HepG2 (cell line): ENCODE measurements at regions not wholly inside any gene's neighbourhood (a gene's known extent, or its start where the extent isn't known, plus 50 kb on each side); places are given as distances from the start of the nearest gene placed in this dataset.

Experiments used
- ATAC-seq: fragments of 200-7000 bp; cut with Tn5 transposase; 3 replicates; pipeline ENCODE4 v1.9.1; 2020; ENCODE audit warnings: mild to moderate bottlenecking, moderate library complexity
- BruUV-seq: library from RNA; stranded (reverse); fragments of 400-500 nt; replicated peaks from 2 replicates; lab custom pipeline; 2021; lab: Mats Ljungman, UMichigan
- CTCF ChIA-PET: fragments of 300-600 bp; formaldehyde crosslinking; extraction: SDS; loops from one replicate; lab custom pipeline; 2021; ENCODE audit warnings: low total read pairs, inconsistent platforms, low intra/inter-chr PET ratio; lab: Yijun Ruan, JAX
- POLR2A ChIA-PET: fragments of 350-600 bp; sonication (Branson Sonifier 250); formaldehyde crosslinking; loops from one replicate; lab custom pipeline; 2020; ENCODE audit warnings: antibody characterized with exemption, inconsistent platforms; lab: Yijun Ruan, JAX
- DNase-seq: peaks from one replicate; pipeline ENCODE4 v3.0.0-alpha.2; 2015; ENCODE audit warnings: low spot score
- FAIRE-seq: peaks from 3 replicates; lab custom pipeline; 2011; peaks lifted over from hg19 to GRCh38; lab: Jason Lieb, UNC
- H2AFZ ChIP-seq: one replicate; pipeline ENCODE4 v1.6.1; 2011; ENCODE audit warnings: low read length, inconsistent platforms
- H3K27ac ChIP-seq: fragments of 300-600 bp; 3 replicates; pipeline ENCODE4 v1.8.0; 2011; ENCODE audit warnings: mixed run types, mild to moderate bottlenecking, mixed read lengths, low read length, inconsistent platforms; ENCODE audit not compliant: insufficient read depth; ENCODE audit errors: extremely low read length
- H3K27me3 ChIP-seq, 2 experiments: fragments of 200-600 bp in 1 of 2; 2 replicates in 1 of 2; 3 replicates in 1 of 2; pipeline versions ENCODE4 v1.6.0 to v1.8.0; 2011; ENCODE audit warnings: low read length in 2 of 2, mild to moderate bottlenecking in 2 of 2, moderate library complexity in 2 of 2, inconsistent platforms in 1 of 2; ENCODE audit not compliant: insufficient read depth in 2 of 2, control insufficient read depth in 1 of 2
- H3K36me3 ChIP-seq, 2 experiments: fragments of 200-600 bp in 1 of 2; replicated peaks in 1 of 2; 2 replicates in 1 of 2; 3 replicates in 1 of 2; pipeline versions ENCODE4 v1.5.1 to v1.8.0; 2011; ENCODE audit warnings: low read length in 2 of 2, inconsistent platforms in 1 of 2; ENCODE audit not compliant: insufficient read depth in 2 of 2, control insufficient read depth in 1 of 2
- H3K4me1 ChIP-seq: 2 replicates; pipeline ENCODE4 v1.5.1; 2012; ENCODE audit warnings: low read length, inconsistent platforms; ENCODE audit not compliant: insufficient read depth
- H3K4me2 ChIP-seq: 2 replicates; pipeline ENCODE4 v1.6.0; 2011; ENCODE audit warnings: low read depth, low read length, inconsistent platforms
- H3K4me3 ChIP-seq, 3 experiments: fragments of 200-600 bp in 1 of 3; sonication (generic), shearing (Covaris generic) in 1 of 3; replicated peaks in 1 of 3; 2 replicates each; pipeline ENCODE4 v1.5.1; 2011 to 2016; ENCODE audit warnings: low read length in 3 of 3, inconsistent platforms in 2 of 3, low read depth in 2 of 3, mild to moderate bottlenecking in 2 of 3, control low read depth in 1 of 3, mixed read lengths in 1 of 3; ENCODE audit not compliant: insufficient read depth in 1 of 3
- H3K79me2 ChIP-seq: one replicate; pipeline ENCODE4 v1.6.1; 2011; ENCODE audit warnings: low read length, inconsistent platforms; ENCODE audit not compliant: insufficient read depth
- H3K9ac ChIP-seq: 2 replicates; pipeline ENCODE4 v1.6.0; 2011; ENCODE audit warnings: mild to moderate bottlenecking, low read depth, low read length, inconsistent platforms; ENCODE audit not compliant: insufficient read depth
- H3K9me3 ChIP-seq: 2 replicates; pipeline ENCODE4 v1.5.1; 2012; ENCODE audit warnings: mild to moderate bottlenecking, low read length
- H4K20me1 ChIP-seq: 2 replicates; pipeline ENCODE4 v1.6.0; 2011; ENCODE audit warnings: inconsistent platforms, mild to moderate bottlenecking, low read length, moderate library complexity; ENCODE audit not compliant: insufficient read depth
- ATF5 ChIP-seq: sonication (generic); formaldehyde crosslinking; IDR thresholded peaks from 2 replicates; pipeline ENCODE4 v1.4.0; 2020; ENCODE audit warnings: mild to moderate bottlenecking, low read depth, missing genetic modification reagents
- HES4 ChIP-seq: sonication (generic); formaldehyde crosslinking; IDR thresholded peaks from 2 replicates; pipeline ENCODE4 v1.9.0; 2021; ENCODE audit warnings: mild to moderate bottlenecking, missing genetic modification reagents, borderline replicate concordance
- MTA3 ChIP-seq: sonication (generic); formaldehyde crosslinking; IDR thresholded peaks from 2 replicates; pipeline ENCODE4 v1.4.0; 2020; ENCODE audit warnings: missing genetic modification reagents
- MXD4 ChIP-seq: IDR thresholded peaks from 2 replicates; pipeline ENCODE4 v1.6.1; 2016; ENCODE audit warnings: mild to moderate bottlenecking, missing biosample characterization, missing genetic modification reagents
- MYPOP ChIP-seq: sonication (generic); formaldehyde crosslinking; IDR thresholded peaks from 2 replicates; pipeline ENCODE4 v1.8.1; 2023; ENCODE audit warnings: mild to moderate bottlenecking, moderate library complexity, missing genetic modification reagents
- NCOA5 ChIP-seq: sonication (generic); formaldehyde crosslinking; IDR thresholded peaks from 2 replicates; pipeline ENCODE4 v1.4.0; 2020; ENCODE audit warnings: missing genetic modification reagents
- NFKB2 ChIP-seq: sonication (generic); formaldehyde crosslinking; IDR thresholded peaks from 2 replicates; pipeline ENCODE4 v1.4.0; 2020; ENCODE audit warnings: missing genetic modification reagents, borderline replicate concordance
- PRPF4 ChIP-seq: fragments of 200-400 bp; formaldehyde crosslinking; IDR thresholded peaks from 2 replicates; pipeline ENCODE4 v1.6.1; 2016; ENCODE audit warnings: low read length, low read depth; ENCODE audit not compliant: poor library complexity, severe bottlenecking
- TFDP2 ChIP-seq: sonication (generic); formaldehyde crosslinking; IDR thresholded peaks from 2 replicates; pipeline ENCODE4 v1.4.0; 2020; ENCODE audit warnings: missing genetic modification reagents
- ZBTB25 ChIP-seq: IDR thresholded peaks from 2 replicates; pipeline ENCODE4 v1.6.1; 2018; ENCODE audit warnings: missing genetic modification reagents
- ZNF180 ChIP-seq: sonication (generic); formaldehyde crosslinking; IDR thresholded peaks from 2 replicates; pipeline ENCODE4 v1.4.0; 2020; ENCODE audit warnings: low read depth, missing genetic modification reagents, borderline replicate concordance
- ZNF264 ChIP-seq: sonication (generic); formaldehyde crosslinking; IDR thresholded peaks from 2 replicates; pipeline ENCODE4 v1.4.0; 2020; ENCODE audit warnings: missing genetic modification reagents
- ZNF629 ChIP-seq: sonication (generic); formaldehyde crosslinking; conservative IDR thresholded peaks from 2 replicates; pipeline ENCODE4 v1.5.0; 2020; ENCODE audit warnings: missing genetic modification reagents
- ZNF703 ChIP-seq: sonication (generic); formaldehyde crosslinking; IDR thresholded peaks from 2 replicates; pipeline ENCODE4 v1.5.1; 2020; ENCODE audit warnings: missing genetic modification reagents, mild to moderate bottlenecking, moderate library complexity, borderline replicate concordance
- ZNF724P ChIP-seq: sonication (generic); formaldehyde crosslinking; IDR thresholded peaks from 2 replicates; pipeline ENCODE4 v1.8.0; 2022; ENCODE audit warnings: missing genetic modification reagents, borderline replicate concordance
- ZSCAN20 ChIP-seq: sonication (generic); formaldehyde crosslinking; IDR thresholded peaks from 2 replicates; pipeline ENCODE4 v1.4.0; 2020; ENCODE audit warnings: missing genetic modification reagents, mild to moderate bottlenecking, borderline replicate concordance
- ZSCAN21 ChIP-seq: sonication (generic); formaldehyde crosslinking; IDR thresholded peaks from 2 replicates; pipeline ENCODE4 v1.8.0; 2022; ENCODE audit warnings: mild to moderate bottlenecking, missing genetic modification reagents, moderate library complexity, borderline replicate concordance
- WGBS: methylation state at CpG from one replicate; pipeline ENCODE4 v1.1.6; 2017; ENCODE audit warnings: low lambda C conversion rate; 5-methylcytosine and 5-hydroxymethylcytosine counted together
- in situ Hi-C: cut with HindIII; loops from 2 replicates; pipeline ENCODE4 v1.10.0; 2017; ENCODE audit warnings: low pct_unique_long_range_greater_than_20kb; ENCODE audit not compliant: extremely low pct_ligation_motif_present
- intact Hi-C: fragments of 100-400 bp; cut with micrococcal nuclease; formaldehyde crosslinking; loops from one replicate; pipeline ENCODE4 v1.10.0; 2022; ENCODE audit not compliant: unreplicated experiment

GRCh38 chr7:46948716-46949115, 633.2 kb downstream of the TNS3 start:
- in situ Hi-C loops = no loop called here
- DNase-seq (no peak), FAIRE-seq (no peak), ATAC-seq (no peak)
- Histone ChIP-seq H4K20me1 (no peaks in the 10 kb centered on the region), H3K27ac (no peak overlapping the region), H3K27me3 (no peaks in the 10 kb centered on the region), H3K79me2 (no peaks in the 10 kb centered on the region), H3K9ac (no peak overlapping the region), H3K9me3 (no peaks in the 10 kb centered on the region), H3K4me3 (no peak overlapping the region), H3K4me2 (no peak overlapping the region), H3K36me3 (no peaks in the 10 kb centered on the region), H2AFZ (no peak overlapping the region), H3K4me1 (no peaks in the 10 kb centered on the region)
- WGBS = 49% methylated on average over 5 of the region's 6 CpGs
- TF ChIP-seq ZSCAN21 (CRISPR knock-in tag) = no peak
- no peak for TF ChIP-seq ZNF703 (CRISPR knock-in tag)
- TF ChIP-seq ZNF180 (CRISPR knock-in tag) = no peak
- TF ChIP-seq ATF5 (CRISPR knock-in tag) = no peak
- no peak for TF ChIP-seq PRPF4
- TF ChIP-seq ZNF629 (CRISPR knock-in tag) = no peak
- no TSS peak for BruUV-seq
- intact Hi-C loops = no loop called here
- CTCF ChIA-PET = no interaction called here
- POLR2A ChIA-PET = no interaction called here

GRCh38 chr7:46945328-46945727, 636.6 kb downstream of the TNS3 start:
- ChIA-PET CTCF (no interaction called here), POLR2A (no interaction called here)
- no peaks in the 10 kb centered on the region for H4K20me1 ChIP-seq
- no peak for TF ChIP-seq ZBTB25 (CRISPR knock-in tag)
- no peak for TF ChIP-seq NFKB2 (CRISPR knock-in tag)
- no peak for TF ChIP-seq MYPOP (CRISPR knock-in tag)
- TF ChIP-seq MXD4 = no peak
- TF ChIP-seq ZNF264 (CRISPR knock-in tag) = no peak
- no peak for TF ChIP-seq TFDP2
- TF ChIP-seq HES4 (CRISPR knock-in tag) = no peak
- TF ChIP-seq ZNF724P (CRISPR knock-in tag) = no peak
- no peak for TF ChIP-seq MTA3
- TF ChIP-seq ZSCAN20 (CRISPR knock-in tag) = no peak
- no peak for TF ChIP-seq NCOA5

More at GRCh38 chr7:46945328-46945727, 636.6 kb downstream of the TNS3 start:
- BruUV-seq = no TSS peak
- Histone ChIP-seq H3K4me2 (no peak overlapping the region), H3K27ac (no peak overlapping the region), H3K79me2 (no peaks in the 10 kb centered on the region), H3K9ac (no peak overlapping the region), H3K27me3 (no peaks in the 10 kb centered on the region), H3K9me3 (no peaks in the 10 kb centered on the region), H3K36me3 (no peaks in the 10 kb centered on the region), H3K4me1 (no peaks in the 10 kb centered on the region), H3K4me3 (no peak overlapping the region), H2AFZ (no peak overlapping the region)
- DNase-seq = no peak
- in situ Hi-C loops = no loop called here
- intact Hi-C loops = no loop called here
- ATAC-seq = no peak
- FAIRE-seq = no peak
